HCT116 (cell line): ENCODE measurements at regions not wholly inside any gene's neighbourhood (a gene's known extent, or its start where the extent isn't known, plus 50 kb on each side); places are given as distances from the start of the nearest gene placed in this dataset.

ENCODE experiments used
- ATAC-seq: fragments of 200-7000 bp; cut with Tn5 transposase; 2 replicates; pipeline ENCODE4 v1.9.1; 2020; ENCODE audit warnings: mild to moderate bottlenecking, moderate library complexity
- BruUV-seq: library from RNA; stranded (reverse); fragments of 400-500 nt; replicated peaks from 2 replicates; lab custom pipeline; 2021; lab: Mats Ljungman, UMichigan
- CTCF ChIA-PET: fragments of 300-600 bp; sonication (Branson Sonifier 250); formaldehyde crosslinking; loops from one replicate; lab custom pipeline; 2021; ENCODE audit warnings: antibody characterized with exemption; lab: Charles Lee
- POLR2A ChIA-PET: fragments of 300-600, 350-600 bp; sonication (Branson Sonifier 250); formaldehyde crosslinking; loops from one replicate; lab custom pipeline; 2021; ENCODE audit warnings: antibody characterized with exemption; lab: Charles Lee
- RAD21 ChIA-PET, 2 experiments: fragments of 300-600 bp; sonication (Branson Sonifier 250); formaldehyde crosslinking; loops; one replicate each; lab custom pipeline; 2023; ENCODE audit warnings: low total read pairs in 2 of 2; ENCODE audit not compliant: uncharacterized antibody in 2 of 2, unreplicated experiment in 2 of 2, low non-redundant PET in 1 of 2; lab: Charles Lee
- DNase-seq: peaks from one replicate; pipeline ENCODE4 v3.0.0-alpha.2; 2010; ENCODE audit warnings: low read depth, low spot score
- H2AFZ ChIP-seq: fragments of 200-600 bp; shearing (Covaris generic), sonication (generic); 2 replicates; pipeline ENCODE4 v1.6.1; 2017; ENCODE audit warnings: low read depth, mixed run types, mixed read lengths, antibody characterized with exemption, low read length; ENCODE audit not compliant: poor library complexity, severe bottlenecking
- H3K27ac ChIP-seq: 2 replicates; pipeline ENCODE4 v1.5.1; 2012; ENCODE audit warnings: low read depth, low read length
- H3K27me3 ChIP-seq: fragments of 200-600 bp; sonication (generic); 2 replicates; pipeline ENCODE4 v1.6.1; 2016; ENCODE audit warnings: mixed run types, low read length, mixed read lengths; ENCODE audit not compliant: insufficient read depth
- H3K36me3 ChIP-seq, 2 experiments: fragments of 200-500 bp in 1 of 2; fragments of 200-600 bp in 1 of 2; sonication (Bioruptor generic) in 1 of 2; sonication (generic) in 1 of 2; 2 replicates each; pipeline versions ENCODE4 v1.5.1 to v1.6.1; 2014 to 2016; ENCODE audit warnings: low read length in 2 of 2, inconsistent platforms in 1 of 2, mixed read lengths in 1 of 2, mixed run types in 1 of 2; ENCODE audit not compliant: insufficient read depth in 2 of 2, control insufficient read depth in 1 of 2
- H3K4me1 ChIP-seq, 2 experiments: fragments of 200-600 bp in 1 of 2; sonication (generic) in 1 of 2; 2 replicates each; pipeline versions ENCODE4 v1.5.1 to v1.6.1; 2012 to 2017; ENCODE audit warnings: low read length in 2 of 2, inconsistent platforms in 1 of 2, mild to moderate bottlenecking in 1 of 2, mixed read lengths in 1 of 2, mixed run types in 1 of 2, moderate library complexity in 1 of 2; ENCODE audit not compliant: insufficient read depth in 2 of 2, control insufficient read depth in 1 of 2
- H3K4me2 ChIP-seq: fragments of 200-600 bp; sonication (generic); 2 replicates; pipeline ENCODE4 v1.6.1; 2017; ENCODE audit warnings: mixed run types, low read length, mixed read lengths
- H3K4me3 ChIP-seq, 2 experiments: fragments of 200-600 bp in 1 of 2; sonication (generic) in 1 of 2; replicated peaks in 1 of 2; 2 replicates each; pipeline ENCODE4 v1.5.1; 2011 to 2016; ENCODE audit warnings: low read length in 2 of 2, control low read depth in 1 of 2, low read depth in 1 of 2, mild to moderate bottlenecking in 1 of 2, mixed read lengths in 1 of 2, mixed run types in 1 of 2
- H3K79me2 ChIP-seq: fragments of 200-600 bp; sonication (generic); 2 replicates; pipeline ENCODE4 v1.6.1; 2017; ENCODE audit warnings: mild to moderate bottlenecking, mixed run types, low read length, moderate library complexity, mixed read lengths; ENCODE audit not compliant: insufficient read depth
- H3K9ac ChIP-seq: fragments of 200-600 bp; sonication (generic); 2 replicates; pipeline ENCODE4 v1.6.1; 2016; ENCODE audit warnings: low read length, mixed read lengths
- H3K9me2 ChIP-seq: fragments of 200-600 bp; sonication (generic), shearing (Covaris generic); 2 replicates; pipeline ENCODE4 v1.6.1; 2017; ENCODE audit warnings: mixed run types, mild to moderate bottlenecking, moderate library complexity; ENCODE audit not compliant: insufficient read depth
- H3K9me3 ChIP-seq, 2 experiments: fragments of 200-500 bp in 1 of 2; fragments of 200-600 bp in 1 of 2; sonication (Bioruptor generic) in 1 of 2; sonication (generic) in 1 of 2; 2 replicates each; pipeline ENCODE4 v1.6.1; 2014 to 2017; ENCODE audit warnings: low read length in 2 of 2, mixed read lengths in 2 of 2, inconsistent platforms in 1 of 2, low read depth in 1 of 2, mild to moderate bottlenecking in 1 of 2, mixed run types in 1 of 2, moderate library complexity in 1 of 2; ENCODE audit not compliant: control insufficient read depth in 1 of 2, insufficient read depth in 1 of 2
- H4K20me1 ChIP-seq: fragments of 200-600 bp; sonication (generic), shearing (Covaris generic); 2 replicates; pipeline ENCODE4 v1.6.1; 2017; ENCODE audit warnings: mixed run types, mild to moderate bottlenecking, moderate library complexity; ENCODE audit not compliant: insufficient read depth
- CBX3 ChIP-seq: IDR thresholded peaks from 2 replicates; pipeline ENCODE4 v1.6.1; 2012; ENCODE audit warnings: low read depth
- EGR1 ChIP-seq: IDR thresholded peaks from 2 replicates; pipeline ENCODE4 v1.6.1; 2012; ENCODE audit warnings: low read depth
- EZH2 ChIP-seq: fragments of 200-600 bp; sonication (generic); IDR thresholded peaks from 2 replicates; pipeline ENCODE4 v1.6.1; 2017; ENCODE audit warnings: antibody characterized with exemption, mixed run types
- EZH2phosphoT487 ChIP-seq: fragments of 200-600 bp; IDR thresholded peaks from 2 replicates; pipeline ENCODE4 v1.6.1; 2018; ENCODE audit warnings: antibody characterized with exemption, borderline replicate concordance
- FOSL1 ChIP-seq: IDR thresholded peaks from 2 replicates; pipeline ENCODE4 v1.6.1; 2012; ENCODE audit warnings: low read depth
- JUND ChIP-seq: IDR thresholded peaks from 2 replicates; pipeline ENCODE4 v1.6.1; 2012
- POLR2AphosphoS5 ChIP-seq: IDR thresholded peaks from 2 replicates; pipeline ENCODE4 v1.6.1; 2011; ENCODE audit warnings: mild to moderate bottlenecking, low read depth, low read length, moderate library complexity
- RAD21 ChIP-seq: IDR thresholded peaks from 2 replicates; pipeline ENCODE4 v1.6.1; 2012; ENCODE audit warnings: low read depth, mild to moderate bottlenecking
- SIN3A ChIP-seq: IDR thresholded peaks from 2 replicates; pipeline ENCODE4 v1.6.1; 2012; ENCODE audit warnings: low read depth
- SP1 ChIP-seq: IDR thresholded peaks from 2 replicates; pipeline ENCODE4 v1.6.1; 2012; ENCODE audit warnings: low read depth
- SRF ChIP-seq: IDR thresholded peaks from 2 replicates; pipeline ENCODE4 v1.6.1; 2012; ENCODE audit warnings: low read depth
- TCF7L2 ChIP-seq: IDR thresholded peaks from 2 replicates; pipeline ENCODE4 v1.7.0; 2011; ENCODE audit warnings: borderline replicate concordance, inconsistent platforms; ENCODE audit not compliant: insufficient read depth, insufficient read length; ENCODE audit errors: extremely low read depth
- YY1 ChIP-seq: IDR thresholded peaks from 2 replicates; pipeline ENCODE4 v1.6.1; 2011; ENCODE audit warnings: low read length, low read depth, moderate library complexity, mild to moderate bottlenecking; ENCODE audit not compliant: insufficient replicate concordance; ENCODE audit errors: extremely low read depth
- ZFX ChIP-seq: fragments of 450-650 bp; IDR thresholded peaks from 2 replicates; pipeline ENCODE4 v1.6.1; 2017
- ZNF274 ChIP-seq: fragments of 200-500 bp; sonication (Bioruptor generic); IDR thresholded peaks from 2 replicates; pipeline ENCODE4 v1.6.1; 2014; ENCODE audit warnings: mild to moderate bottlenecking, low read depth, low read length, inconsistent platforms
- intact Hi-C: fragments of 100-400 bp; cut with micrococcal nuclease; formaldehyde crosslinking; loops from 2 replicates; pipeline ENCODE4 v1.10.0; 2022
- TF ChIP-seq, protein P1 (sequence below): IDR thresholded peaks from 2 replicates; pipeline ENCODE4 v1.6.1; 2012; ENCODE audit warnings: low read depth
- TF ChIP-seq, protein P2 (sequence below): IDR thresholded peaks from 2 replicates; pipeline ENCODE4 v1.6.1; 2012
- TF ChIP-seq, protein P3 (sequence below), 3 experiments: fragments of 200-600 bp in 1 of 3; sonication (generic) in 1 of 3; IDR thresholded peaks in 2 of 3; conservative IDR thresholded peaks in 1 of 3; 2 replicates each; pipeline ENCODE4 v1.5.1; 2012 to 2017; ENCODE audit warnings: low read depth in 2 of 3, low read length in 2 of 3, antibody characterized with exemption in 1 of 3, borderline replicate concordance in 1 of 3, control low read depth in 1 of 3, mild to moderate bottlenecking in 1 of 3, mixed read lengths in 1 of 3, mixed run types in 1 of 3, moderate library complexity in 1 of 3; ENCODE audit not compliant: insufficient read depth in 1 of 3

DNA sequence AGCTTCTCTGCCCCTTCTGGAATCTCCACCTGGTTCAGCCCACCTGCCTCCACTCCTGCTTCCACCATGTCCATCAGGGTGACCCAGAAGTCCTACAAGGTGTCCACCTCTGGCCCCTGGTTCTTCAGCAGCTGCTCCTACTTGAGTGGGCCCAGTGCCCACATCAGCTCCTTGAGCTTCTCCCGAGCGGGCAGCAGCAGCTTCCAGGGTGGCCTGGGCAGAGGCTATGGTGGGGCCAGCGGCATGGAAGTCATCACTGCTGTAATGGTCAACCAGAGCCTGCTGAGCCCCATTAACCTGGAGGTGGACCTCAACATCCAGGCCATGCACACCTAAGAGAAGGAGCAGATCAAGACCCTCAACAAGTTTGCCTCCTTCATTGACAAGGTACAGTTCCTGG lies 74.4 kb upstream of the ZXDA start:
- no TSS peak for BruUV-seq
- H4K20me1 ChIP-seq: no peaks in the 10 kb centered on the region
- H3K36me3 ChIP-seq: no peaks in the 10 kb centered on the region
- H3K79me2 ChIP-seq: no peaks in the 10 kb centered on the region
- no peaks in the 10 kb centered on the region for H3K9me3 ChIP-seq
- no peak overlapping the region for H3K27ac ChIP-seq
- RAD21 ChIA-PET: no interaction called here
- intact Hi-C loops: no loop called here
- CTCF ChIA-PET: no interaction called here
- POLR2A ChIA-PET: no interaction called here
- H3K9me2 ChIP-seq: no peaks in the 10 kb centered on the region
- no peak overlapping the region for H3K4me2 ChIP-seq
- TF ChIP-seq ZNF274 (no peak), SIN3A (no peak), CBX3 (no peak), POLR2AphosphoS5 (no peak), FOSL1 (no peak), SRF (no peak), ZFX (no peak), EZH2phosphoT487 (no peak), JUND (no peak), TCF7L2 (no peak), EGR1 (no peak), EZH2 (no peak), SP1 (no peak), YY1 (no peak), RAD21 (no peak)
- TF ChIP-seq, protein P1, sequence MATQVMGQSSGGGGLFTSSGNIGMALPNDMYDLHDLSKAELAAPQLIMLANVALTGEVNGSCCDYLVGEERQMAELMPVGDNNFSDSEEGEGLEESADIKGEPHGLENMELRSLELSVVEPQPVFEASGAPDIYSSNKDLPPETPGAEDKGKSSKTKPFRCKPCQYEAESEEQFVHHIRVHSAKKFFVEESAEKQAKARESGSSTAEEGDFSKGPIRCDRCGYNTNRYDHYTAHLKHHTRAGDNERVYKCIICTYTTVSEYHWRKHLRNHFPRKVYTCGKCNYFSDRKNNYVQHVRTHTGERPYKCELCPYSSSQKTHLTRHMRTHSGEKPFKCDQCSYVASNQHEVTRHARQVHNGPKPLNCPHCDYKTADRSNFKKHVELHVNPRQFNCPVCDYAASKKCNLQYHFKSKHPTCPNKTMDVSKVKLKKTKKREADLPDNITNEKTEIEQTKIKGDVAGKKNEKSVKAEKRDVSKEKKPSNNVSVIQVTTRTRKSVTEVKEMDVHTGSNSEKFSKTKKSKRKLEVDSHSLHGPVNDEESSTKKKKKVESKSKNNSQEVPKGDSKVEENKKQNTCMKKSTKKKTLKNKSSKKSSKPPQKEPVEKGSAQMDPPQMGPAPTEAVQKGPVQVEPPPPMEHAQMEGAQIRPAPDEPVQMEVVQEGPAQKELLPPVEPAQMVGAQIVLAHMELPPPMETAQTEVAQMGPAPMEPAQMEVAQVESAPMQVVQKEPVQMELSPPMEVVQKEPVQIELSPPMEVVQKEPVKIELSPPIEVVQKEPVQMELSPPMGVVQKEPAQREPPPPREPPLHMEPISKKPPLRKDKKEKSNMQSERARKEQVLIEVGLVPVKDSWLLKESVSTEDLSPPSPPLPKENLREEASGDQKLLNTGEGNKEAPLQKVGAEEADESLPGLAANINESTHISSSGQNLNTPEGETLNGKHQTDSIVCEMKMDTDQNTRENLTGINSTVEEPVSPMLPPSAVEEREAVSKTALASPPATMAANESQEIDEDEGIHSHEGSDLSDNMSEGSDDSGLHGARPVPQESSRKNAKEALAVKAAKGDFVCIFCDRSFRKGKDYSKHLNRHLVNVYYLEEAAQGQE: no peak
- TF ChIP-seq, protein P2, sequence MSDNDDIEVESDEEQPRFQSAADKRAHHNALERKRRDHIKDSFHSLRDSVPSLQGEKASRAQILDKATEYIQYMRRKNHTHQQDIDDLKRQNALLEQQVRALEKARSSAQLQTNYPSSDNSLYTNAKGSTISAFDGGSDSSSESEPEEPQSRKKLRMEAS: no peak
- TF ChIP-seq, protein P3, sequence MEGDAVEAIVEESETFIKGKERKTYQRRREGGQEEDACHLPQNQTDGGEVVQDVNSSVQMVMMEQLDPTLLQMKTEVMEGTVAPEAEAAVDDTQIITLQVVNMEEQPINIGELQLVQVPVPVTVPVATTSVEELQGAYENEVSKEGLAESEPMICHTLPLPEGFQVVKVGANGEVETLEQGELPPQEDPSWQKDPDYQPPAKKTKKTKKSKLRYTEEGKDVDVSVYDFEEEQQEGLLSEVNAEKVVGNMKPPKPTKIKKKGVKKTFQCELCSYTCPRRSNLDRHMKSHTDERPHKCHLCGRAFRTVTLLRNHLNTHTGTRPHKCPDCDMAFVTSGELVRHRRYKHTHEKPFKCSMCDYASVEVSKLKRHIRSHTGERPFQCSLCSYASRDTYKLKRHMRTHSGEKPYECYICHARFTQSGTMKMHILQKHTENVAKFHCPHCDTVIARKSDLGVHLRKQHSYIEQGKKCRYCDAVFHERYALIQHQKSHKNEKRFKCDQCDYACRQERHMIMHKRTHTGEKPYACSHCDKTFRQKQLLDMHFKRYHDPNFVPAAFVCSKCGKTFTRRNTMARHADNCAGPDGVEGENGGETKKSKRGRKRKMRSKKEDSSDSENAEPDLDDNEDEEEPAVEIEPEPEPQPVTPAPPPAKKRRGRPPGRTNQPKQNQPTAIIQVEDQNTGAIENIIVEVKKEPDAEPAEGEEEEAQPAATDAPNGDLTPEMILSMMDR (IDR thresholded peaks at IDR 0.05 in 2 of 3, conservative IDR thresholded peaks at IDR 0.05 in 1 of 3; ENCODE audit: borderline replicate concordance in 1 of 3, insufficient read depth in 1 of 3, low read depth in 2 of 3, low read length in 2 of 3): no peak
- no peak for ATAC-seq
- H3K27me3 ChIP-seq: no peaks in the 10 kb centered on the region
- no peaks in the 10 kb centered on the region for H3K4me1 ChIP-seq
- DNase-seq: no peak
- H2AFZ ChIP-seq: no peak overlapping the region
- no peak overlapping the region for H3K4me3 ChIP-seq
- no peak overlapping the region for H3K9ac ChIP-seq
